Neural progenitor cell (in vitro differentiated cells): ENCODE measurements at regions not wholly inside any gene's neighbourhood (a gene's known extent, or its start where the extent isn't known, plus 50 kb on each side); places are given as distances from the start of the nearest gene placed in this dataset.

Source experiments
- EZH2 ChIP-seq: fragments of 200-600 bp; sonication (generic); IDR thresholded peaks from 2 replicates; pipeline ENCODE4 v1.6.1; 2017; ENCODE audit warnings: antibody characterized with exemption, mild to moderate bottlenecking, moderate library complexity
- EZH2phosphoT487 ChIP-seq: fragments of 200-600 bp; sonication (generic); IDR thresholded peaks from 2 replicates; pipeline ENCODE4 v1.6.1; 2017; ENCODE audit warnings: antibody characterized with exemption
- TF ChIP-seq, protein P1 (sequence below): fragments of 200-600 bp; sonication (generic); IDR thresholded peaks from 2 replicates; pipeline ENCODE4 v1.5.1; 2017; ENCODE audit warnings: antibody characterized with exemption, mild to moderate bottlenecking

DNA sequence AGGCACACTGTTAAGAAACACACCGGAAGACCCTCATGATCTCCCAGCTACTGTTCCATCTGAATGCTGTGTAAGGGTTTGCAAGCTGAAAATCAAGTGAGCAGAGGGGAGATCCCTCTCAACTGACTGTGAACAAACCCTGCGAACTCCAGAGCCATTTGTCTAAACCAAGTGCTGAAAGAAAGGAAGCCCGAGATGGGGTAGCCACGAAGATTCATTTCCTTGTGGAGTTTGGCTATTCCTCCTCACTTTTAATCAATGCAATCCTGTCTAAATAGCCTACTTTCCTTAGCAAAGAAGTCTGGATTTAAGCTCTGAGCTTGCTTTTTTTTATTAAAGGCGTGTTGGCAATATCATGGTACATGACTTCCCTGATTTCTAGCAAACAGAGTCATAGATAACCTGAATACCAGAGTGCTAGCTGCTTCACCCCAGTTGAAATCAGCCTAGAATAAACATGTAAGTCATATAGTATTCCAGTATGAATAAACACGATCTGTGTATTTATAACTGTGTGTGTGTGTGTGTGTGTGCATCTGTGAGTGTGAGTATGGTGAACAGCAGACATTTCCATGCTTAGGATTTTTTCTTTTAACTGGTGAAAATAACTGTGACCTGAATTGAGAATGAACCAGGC is 365.2 kb downstream of the ZNF521 start:
- TF ChIP-seq, protein P1, sequence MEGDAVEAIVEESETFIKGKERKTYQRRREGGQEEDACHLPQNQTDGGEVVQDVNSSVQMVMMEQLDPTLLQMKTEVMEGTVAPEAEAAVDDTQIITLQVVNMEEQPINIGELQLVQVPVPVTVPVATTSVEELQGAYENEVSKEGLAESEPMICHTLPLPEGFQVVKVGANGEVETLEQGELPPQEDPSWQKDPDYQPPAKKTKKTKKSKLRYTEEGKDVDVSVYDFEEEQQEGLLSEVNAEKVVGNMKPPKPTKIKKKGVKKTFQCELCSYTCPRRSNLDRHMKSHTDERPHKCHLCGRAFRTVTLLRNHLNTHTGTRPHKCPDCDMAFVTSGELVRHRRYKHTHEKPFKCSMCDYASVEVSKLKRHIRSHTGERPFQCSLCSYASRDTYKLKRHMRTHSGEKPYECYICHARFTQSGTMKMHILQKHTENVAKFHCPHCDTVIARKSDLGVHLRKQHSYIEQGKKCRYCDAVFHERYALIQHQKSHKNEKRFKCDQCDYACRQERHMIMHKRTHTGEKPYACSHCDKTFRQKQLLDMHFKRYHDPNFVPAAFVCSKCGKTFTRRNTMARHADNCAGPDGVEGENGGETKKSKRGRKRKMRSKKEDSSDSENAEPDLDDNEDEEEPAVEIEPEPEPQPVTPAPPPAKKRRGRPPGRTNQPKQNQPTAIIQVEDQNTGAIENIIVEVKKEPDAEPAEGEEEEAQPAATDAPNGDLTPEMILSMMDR = no peak
- TF ChIP-seq EZH2 (no peak), EZH2phosphoT487 (no peak)
